ENCODE measurements at regions not wholly inside any gene's neighbourhood (a gene's known extent, or its start where the extent isn't known, plus 50 kb on each side); places are given as distances from the start of the nearest gene placed in this dataset.
"Not testable (repeated sequence)": the region's sequence is repeated elsewhere in the genome, so short reads cannot be mapped to it uniquely, and the experiment has no call there.

DNA sequence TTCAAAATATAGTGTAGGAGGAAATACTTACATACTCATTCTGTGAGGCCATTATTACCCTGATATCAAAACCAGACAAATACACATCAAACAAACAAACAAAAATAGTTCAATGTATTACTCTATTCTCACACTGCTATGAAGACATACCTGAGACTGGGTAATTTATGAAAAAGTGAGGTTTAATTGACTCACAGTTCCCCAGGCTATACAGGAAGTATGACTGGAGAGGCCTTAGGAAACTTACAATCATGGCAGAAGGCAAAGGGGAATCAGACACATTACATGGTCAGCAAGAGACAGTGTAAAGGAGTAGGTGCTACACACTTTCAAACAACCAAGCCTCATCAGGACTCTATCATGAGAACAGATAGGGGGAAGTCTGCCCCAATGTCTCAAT lies 1023.2 kb downstream of the TMTC2 start:
- DNase-seq (ENCODE audit: low spot score) = no peak

DNA sequence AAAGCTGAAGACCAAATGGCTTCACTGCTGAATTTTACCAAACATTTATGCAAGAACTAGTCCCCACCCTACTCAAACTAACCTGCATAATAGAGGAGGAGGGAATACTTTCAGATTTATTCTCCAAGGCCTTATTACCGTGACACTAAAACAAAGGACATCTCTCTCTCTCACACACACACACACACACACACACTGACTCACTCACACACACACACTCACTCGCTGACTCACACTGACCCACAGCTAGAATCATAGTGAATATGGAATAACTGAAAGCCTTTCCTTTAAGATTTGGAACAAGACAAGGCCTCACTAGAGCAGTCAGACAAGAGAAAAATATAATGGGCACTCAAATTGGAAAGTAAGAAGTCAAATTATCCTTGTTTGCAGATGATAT lies 1014.1 kb downstream of the TMTC2 start:
- no peak for DNase-seq (ENCODE audit: low spot score)

DNA sequence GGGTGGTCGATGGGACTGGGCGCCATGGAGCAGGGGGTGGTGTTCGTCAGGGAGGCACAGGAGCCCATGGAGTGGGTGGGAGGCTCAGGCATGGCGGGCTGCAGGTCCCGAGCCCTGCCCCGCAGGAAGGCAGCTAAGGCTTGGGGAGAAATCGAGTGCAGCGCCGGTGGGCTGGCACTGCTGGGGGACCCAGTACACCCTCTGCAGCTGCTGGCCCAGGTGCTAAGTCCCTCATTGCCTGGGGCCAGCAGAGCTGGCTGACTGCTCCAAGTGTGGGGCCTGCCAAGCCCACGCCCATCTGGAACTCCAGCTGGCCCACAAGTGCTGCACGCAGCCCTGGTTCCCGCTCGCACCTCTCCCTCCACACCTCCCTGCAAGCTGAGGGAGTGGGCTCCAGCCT lies 1009.6 kb downstream of the TMTC2 start:
- DNase-seq (ENCODE audit: low spot score) = not testable (repeated sequence)

DNA sequence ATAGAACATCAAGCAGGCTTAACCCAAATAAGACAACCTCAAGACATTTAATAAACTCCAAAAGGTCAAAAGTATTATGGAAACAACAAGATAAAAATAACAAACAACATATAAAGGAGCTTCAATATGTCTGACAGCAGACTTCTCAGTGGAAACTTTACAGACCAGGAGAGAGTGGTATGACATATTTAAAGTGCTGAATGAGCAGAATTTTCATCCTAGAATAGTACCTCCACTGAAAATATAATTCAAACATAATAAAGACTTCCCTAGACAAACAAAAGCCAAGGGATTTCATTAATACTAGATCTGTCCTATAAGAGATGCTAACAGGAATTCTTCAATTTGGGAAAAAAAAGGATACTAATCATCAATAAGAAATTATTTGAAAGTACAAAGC lies 1005.0 kb downstream of the TMTC2 start:
- DNase-seq (ENCODE audit: low spot score) = no peak

DNA sequence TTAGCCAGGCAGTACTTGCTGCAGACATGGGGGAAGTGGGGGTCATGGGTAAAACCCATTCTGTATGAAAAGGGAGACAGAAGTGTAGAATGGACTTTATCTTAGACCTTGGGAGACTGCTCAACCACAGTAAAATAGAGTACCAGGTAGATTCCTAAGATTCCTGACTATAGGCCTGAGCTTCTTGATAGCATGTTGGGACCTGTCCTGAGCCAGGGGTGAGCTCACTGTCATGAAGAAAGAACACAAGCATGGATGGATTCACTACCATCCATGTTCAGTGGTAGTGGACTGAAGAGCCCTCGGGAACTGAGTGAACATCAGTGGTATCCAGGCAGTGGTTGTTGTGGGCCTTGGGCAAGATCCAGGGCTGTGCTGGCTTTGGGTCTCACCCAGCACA lies 1003.8 kb downstream of the TMTC2 start:
- DNase-seq (ENCODE audit: low spot score) = no peak

DNA sequence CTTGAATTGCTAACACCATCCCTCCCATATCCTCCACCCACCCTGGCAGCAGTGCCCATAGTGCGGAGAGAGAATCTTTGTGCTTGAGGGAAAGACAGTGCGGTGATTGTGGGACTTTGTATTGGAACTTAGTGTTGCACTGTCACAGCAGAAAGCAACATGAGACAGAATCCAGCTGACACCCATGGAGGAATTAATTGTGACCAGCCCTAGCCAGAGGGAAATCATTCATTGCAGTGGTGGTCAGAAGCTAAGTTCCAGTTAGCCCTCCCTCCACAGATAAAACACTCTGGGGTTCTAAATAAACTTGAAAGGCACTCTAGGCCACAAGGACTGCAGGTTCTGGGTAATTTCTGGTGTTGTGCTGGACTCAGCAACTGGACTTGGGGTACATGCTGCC lies 1002.6 kb downstream of the TMTC2 start:
- no peak for DNase-seq (ENCODE audit: low spot score)

DNA sequence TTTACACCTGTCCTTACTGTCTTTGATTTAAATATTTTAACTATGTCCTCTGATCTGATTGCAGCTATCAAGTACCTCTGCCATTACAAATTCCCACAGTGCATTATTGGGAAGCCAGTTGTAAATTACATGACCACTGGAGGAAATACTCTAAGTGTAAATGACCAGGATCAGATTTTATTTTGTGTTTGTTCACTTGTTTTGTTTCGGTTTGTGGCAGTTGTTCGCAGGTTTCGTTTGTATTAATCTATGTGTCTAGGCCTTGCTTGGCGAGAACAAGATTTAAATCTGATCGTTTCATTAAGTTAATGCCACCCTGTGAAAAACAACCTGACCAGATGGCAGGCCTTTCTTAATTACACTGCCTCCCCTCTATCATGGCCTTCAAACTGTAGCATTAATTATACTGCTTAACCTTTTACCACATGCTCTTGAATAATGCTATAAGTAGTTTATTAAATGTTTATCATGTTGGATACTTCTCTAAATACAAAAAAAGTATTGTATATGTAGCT lies 990.1 kb downstream of the TMTC2 start:
- DNase-seq (ENCODE audit: low spot score) = no peak

DNA sequence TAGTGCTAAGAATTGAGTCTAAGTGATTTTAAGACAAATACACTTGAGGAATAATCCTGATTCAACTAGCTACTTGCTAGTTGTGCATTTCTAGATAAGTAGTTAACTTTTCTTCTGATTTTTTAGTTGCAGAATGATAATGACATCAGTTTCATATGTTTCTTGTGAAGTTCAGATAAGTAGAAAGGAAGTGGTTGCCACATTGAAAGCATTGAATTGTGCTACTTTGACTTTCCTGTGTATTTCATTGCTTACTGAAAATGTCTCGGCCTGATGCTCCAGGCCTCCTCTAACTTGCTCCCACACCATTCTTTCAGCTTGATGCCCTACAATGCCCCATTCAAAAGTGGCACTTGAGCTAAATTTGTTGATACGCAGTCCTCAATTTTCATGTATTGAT lies 980.0 kb downstream of the TMTC2 start:
- DNase-seq (ENCODE audit: low spot score) = no peak

DNA sequence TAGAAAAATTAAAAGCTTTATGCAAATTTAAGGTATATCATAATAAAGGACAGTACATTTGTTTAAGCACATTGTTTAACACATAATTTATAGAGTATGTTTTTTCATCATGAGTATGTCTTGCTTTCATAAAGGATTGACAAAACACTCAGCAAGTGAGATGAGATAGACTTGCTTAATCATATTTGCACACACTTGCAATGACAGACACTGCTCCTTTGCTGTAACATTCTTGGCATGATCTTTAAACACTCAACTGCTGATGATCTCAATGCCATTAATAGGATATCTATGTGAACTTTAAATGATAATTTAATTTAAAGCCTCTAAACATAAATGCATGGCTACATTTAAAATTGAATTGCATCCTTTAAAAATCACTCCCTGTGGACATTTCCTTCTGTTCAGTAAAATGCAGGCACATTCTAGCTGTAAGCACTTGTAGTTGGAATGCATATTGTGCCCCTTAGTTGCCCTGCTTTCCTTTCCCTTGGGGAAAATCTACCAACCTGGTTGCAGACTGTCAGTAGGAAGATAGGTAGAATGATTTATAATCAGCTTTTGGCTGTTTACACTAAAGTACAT lies 979.0 kb downstream of the TMTC2 start:
- no peak for DNase-seq (ENCODE audit: low spot score)

DNA sequence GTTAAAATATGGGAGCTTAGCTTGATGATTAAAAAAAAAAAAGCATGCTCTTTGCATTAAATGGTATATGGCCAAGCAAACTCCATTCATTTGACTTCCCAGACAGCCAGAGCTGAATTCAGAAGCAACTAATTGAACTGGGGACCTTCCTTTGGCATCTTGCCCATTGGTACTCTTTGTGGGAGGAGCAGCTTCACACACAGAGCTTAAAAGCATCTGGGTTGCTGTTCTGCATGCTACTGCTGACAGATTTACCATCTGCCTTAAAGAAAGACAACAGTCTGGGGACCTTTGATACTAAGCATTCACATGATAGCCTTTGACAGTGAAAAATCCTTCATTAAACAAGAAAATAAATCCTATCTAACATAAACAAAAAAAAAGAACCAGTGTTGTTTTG lies 977.9 kb downstream of the TMTC2 start:
- DNase-seq (ENCODE audit: low spot score) = no peak

DNA sequence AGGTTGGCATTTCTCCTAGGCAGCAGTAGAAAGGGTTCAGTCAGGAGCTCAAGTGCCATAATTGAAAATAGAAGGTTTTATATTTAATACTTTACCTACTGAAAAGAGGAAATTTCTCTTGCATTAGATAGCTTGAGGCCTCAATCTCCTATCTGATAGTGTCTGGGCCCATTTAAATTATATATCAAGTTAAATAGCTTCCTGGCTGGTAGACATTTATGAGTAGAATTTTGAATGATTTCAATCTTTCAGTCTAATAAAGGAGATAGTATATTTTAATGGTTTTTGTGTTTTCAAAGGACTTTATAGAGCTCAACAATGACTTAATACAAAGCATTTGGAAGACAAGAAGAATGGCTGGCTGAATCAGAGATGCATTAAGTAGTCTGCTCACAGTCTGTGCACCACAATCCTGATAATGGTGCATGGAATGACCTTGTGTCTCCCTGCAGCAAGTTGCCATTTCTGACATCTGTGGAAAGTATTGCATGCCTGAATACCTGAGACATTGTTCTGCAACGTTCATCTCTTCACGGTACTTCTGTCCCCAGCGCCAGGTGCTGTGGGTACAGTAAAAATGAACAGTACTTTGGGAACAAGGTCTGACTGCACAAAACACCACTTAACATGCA lies 974.1 kb downstream of the TMTC2 start:
- DNase-seq (ENCODE audit: low spot score) = no peak

DNA sequence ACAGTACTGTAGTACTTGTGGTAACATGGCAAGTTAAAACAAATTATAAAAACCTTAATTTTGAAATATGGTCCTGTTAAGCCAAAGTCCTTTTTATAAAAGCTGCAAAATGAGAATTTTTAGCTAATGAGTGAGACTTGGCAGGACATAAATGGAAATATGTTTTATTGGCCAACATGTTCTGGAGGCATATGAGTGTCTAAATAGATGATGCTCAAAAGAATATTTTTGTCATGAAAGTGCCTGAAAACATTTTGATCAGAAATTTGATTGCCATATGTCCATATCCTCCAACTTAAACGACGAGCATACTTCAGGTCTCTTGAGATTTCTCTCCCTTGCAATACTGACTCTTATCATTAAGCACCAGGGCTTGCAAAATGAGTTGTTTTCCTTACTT lies 972.6 kb downstream of the TMTC2 start:
- DNase-seq (ENCODE audit: low spot score) = no peak

DNA sequence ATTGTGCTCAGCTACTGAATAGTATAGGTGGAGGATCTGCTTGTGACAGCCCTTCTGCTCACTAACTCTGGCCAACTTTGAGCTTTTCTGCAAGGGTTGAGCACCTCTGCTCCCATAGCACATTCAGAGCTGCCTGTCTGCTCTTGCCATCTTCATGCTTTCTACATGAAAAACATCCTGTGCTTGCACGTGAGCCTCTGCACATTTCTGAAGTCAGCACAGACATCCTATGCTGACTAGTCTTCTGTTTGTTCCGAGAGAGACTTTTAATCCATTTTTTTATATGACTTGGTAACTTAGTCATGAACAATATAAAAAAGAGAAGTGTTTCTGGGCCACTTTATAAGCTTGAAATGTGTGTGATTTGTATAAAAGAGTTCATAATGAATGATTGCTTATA lies 969.3 kb downstream of the TMTC2 start:
- DNase-seq (ENCODE audit: low spot score) = no peak

DNA sequence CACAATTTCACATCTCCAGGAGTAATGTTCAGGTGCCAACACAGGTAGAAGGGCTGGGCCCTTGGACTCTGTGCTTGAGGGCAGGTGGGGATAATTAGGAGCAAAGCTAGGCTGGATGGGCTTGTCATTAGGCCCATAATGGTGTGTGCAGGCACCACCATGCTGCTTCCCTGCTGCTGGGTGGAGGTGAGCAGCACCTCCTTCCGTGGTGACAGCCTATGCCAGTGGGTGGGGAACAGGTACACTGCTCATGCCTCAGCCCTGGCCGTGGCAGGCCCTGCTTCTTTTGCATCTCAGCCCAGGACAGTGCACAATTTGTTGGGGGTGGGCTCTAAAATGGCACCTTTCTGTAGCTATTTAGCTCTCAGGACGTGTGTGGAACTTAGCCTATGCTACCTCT lies 955.5 kb downstream of the TMTC2 start:
- DNase-seq (ENCODE audit: low spot score) = no peak

DNA sequence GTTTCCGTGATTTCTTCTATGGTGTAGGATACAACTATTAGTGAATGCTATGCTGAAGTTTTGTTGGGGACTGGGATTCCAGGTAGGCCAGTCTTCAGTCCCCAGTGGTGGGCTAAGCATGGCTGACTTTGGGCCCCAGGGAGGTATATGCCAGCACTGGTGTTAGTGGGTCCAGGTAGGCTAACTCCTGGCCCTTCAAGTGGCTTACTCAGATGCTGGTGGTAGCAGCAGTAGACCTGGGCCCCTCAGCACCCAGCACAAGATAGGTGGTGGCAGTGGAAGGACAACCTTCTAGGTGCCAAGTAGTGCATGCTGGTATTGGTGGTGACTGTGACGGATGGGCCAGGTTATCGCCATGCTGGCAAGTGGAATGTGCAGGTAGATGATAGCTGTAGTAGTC lies 955.1 kb downstream of the TMTC2 start:
- DNase-seq (ENCODE audit: low spot score) = no peak

DNA sequence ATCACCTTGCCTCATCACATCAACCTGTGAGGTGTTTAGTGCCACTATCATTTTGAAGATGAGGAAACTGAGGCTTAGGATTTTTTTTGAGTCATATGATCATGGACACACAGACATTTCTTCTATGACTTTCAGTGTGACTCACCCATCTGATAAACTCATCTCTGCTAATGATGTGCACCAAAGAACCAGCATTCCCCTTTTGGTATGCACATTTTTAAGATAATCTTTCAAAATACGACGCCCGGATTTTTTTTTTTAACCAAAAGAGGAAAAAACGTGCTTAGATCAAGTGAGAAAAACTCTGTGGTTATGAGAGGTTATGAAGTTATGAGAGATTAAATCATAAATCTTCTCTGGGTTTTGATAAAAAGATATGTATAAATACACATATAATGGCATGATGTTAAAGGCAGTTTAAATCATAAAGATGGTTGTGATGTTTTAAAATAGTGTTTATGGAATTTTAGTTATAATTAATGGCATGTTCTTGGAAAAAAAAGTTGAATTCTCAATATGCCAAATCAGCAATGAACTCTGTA lies 948.1 kb downstream of the TMTC2 start:
- no peak for DNase-seq (ENCODE audit: low spot score)

DNA sequence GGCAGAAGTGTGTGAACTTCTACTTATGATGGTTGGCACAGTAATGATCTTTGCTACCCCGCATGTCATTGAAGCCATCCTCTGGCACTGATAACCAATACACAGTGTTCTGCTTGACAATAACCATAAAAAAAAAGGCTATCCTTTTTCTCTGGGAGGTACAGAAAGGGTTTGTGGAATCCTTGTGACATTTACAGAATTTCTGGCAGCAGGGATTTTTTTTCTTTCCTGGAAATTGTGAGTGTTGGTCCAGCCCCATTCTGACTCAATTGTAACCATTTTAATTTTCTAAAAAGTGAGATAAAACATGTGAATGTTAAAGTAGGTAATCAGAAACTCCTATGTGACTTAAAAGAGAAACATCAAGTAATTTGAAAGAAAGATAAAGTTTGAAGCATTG lies 943.8 kb downstream of the TMTC2 start:
- no peak for DNase-seq (ENCODE audit: low spot score)

DNA sequence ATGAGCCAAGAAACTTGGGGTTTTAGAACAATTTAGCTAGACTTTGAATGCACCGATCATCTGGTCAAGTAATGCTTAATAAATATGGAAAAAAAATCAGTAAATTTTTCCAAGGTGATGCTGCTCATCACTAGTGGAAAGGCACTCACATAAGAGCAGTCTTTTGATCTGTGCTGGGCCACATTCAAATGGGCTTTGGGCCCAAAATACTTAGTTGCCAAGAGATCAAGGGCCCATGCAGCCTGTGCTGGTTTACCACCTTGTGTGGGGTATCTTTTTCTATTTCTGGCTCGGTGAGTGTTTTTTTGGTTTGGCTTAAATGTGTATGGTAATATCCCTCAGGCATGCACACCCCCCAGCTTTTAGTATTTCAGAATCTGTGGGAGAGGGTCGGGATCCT lies 943.2 kb downstream of the TMTC2 start:
- DNase-seq (ENCODE audit: low spot score) = no peak

DNA sequence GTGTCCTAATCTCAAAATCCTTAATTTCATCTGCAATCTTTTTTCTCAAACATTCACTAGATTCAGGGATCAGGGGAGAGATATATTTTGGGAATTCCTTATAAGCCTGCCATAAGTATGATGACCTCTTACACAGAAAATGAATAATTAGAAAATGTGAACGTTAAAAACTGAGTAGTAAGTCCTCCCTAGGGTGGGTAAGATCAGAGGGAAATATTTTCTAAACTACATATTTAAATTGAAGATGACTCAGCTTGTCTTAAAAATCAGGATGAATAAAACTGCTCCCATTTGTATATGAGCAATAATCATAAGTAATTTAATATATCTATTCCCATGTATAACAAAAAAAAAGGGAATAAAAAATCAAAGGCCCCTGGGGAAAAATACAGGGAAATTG lies 935.5 kb downstream of the TMTC2 start:
- no peak for DNase-seq (ENCODE audit: low spot score)

DNA sequence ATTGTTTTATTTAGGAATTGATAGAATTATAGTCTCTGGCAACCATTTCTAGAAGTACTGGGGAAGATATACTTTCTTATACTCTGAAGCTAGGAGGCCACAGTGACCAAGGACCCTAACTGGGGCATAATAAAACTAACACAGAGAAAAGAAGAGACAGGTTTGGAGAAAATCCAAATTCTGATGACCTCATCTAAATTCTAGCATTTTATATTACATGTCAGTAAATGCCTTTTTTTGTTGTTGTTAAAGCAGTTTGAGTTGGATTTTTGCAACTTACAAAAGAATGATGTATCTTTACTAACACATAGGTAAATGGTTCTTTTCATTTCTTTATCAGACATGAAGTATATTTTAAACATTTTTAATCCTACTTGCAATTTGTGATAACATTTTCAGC lies 933.3 kb downstream of the TMTC2 start:
- DNase-seq (ENCODE audit: low spot score) = no peak

DNA sequence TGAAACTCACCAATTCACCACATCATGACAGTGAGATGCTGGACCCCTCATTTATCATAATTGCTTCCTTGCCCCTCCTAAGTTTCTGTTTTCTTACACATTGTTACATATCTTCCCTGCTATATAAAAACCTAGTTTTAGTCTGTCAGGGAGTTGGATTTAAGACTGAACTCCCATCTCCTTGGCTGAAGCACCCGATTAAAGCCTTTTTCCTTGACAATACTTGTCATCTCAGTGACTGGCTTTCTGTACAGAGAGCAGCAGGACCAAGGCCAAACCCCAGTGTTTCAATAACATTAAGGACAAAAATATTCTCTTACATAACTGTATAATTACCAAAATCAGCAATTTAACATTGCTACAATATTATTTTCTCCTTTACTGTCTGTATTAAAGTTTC lies 928.4 kb downstream of the TMTC2 start:
- no peak for DNase-seq (ENCODE audit: low spot score)

DNA sequence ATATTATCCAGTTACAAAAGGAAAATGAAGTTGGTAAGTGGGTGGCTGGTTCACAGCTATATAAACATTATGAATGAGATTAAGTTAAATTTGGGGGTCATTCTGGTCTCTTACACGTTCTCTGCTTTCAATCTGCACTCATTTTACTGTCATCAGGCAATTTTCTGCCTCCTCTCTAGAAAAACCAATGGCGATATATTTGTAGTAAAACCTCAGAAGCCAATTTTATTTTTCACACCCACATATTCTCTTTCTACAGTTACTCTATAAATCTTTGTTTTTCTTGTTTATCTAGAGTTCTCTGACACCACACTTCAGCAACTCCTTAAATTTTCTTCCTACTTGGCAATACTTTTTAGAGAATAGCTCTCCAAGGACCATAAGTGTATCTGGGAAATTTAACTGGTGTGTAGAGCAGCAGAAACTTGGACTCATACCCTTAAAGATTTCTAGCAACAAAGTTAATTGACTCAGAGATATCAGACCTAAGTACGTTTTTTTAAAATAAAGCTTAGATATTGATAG lies 926.9 kb downstream of the TMTC2 start:
- DNase-seq (ENCODE audit: low spot score) = no peak

DNA sequence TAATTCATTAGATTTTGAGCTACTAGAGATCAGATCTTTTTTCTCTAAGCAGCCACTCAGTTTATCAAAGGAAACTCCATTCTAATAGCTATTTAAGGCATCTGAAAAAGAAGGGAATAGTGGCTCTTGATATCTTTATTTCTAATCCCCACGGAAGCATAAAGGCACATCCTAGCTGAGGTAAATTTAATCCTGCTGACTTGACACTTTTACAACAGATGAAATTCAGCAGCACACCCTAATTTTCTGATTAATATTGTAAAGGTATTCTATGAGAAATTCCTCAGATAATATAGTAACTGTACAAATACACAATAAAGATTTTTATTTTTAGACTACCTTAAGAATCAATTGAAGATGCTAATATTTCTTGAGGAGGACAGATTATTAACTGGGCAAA lies 916.4 kb downstream of the TMTC2 start:
- no peak for DNase-seq (ENCODE audit: low spot score)

DNA sequence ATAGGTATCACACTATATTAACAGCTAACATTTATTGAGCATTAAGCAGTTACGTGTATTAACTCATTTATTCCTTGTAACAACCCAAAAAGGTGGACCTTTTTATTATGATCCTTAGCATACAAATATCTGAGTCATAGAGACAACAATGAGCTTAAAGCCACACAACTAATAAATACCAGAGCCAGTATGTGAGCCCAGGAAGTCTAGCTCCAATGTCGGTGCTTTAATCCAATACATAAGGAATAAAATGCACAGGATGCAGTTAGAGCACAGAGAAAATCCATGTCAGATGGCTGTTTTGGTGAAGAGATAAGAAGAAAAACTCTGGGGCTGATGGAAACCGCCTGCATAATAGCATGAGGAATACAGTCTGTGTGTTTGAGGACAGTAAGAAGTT lies 888.6 kb downstream of the TMTC2 start:
- no peak for DNase-seq (ENCODE audit: low spot score)
